ENCODE measurements at regions not wholly inside any gene's neighbourhood (a gene's known extent, or its start where the extent isn't known, plus 50 kb on each side); places are given as distances from the start of the nearest gene placed in this dataset.

GRCh38 chr7:46928719-46929118, 653.2 kb downstream of the TNS3 start:
- Histone ChIP-seq H3K9me3 (ENCODE audit: insufficient read depth, low read depth, low read length) (no peaks in the 10 kb centered on the region), H3K36me3 (ENCODE audit: insufficient read depth, low read length) (no peaks in the 10 kb centered on the region), H3K4me1 (ENCODE audit: insufficient read depth, low read length, poor library complexity, severe bottlenecking) (no peaks in the 10 kb centered on the region), H2AFZ (ENCODE audit: low read length) (no peak overlapping the region), H3K4me2 (ENCODE audit: low read depth, low read length, poor library complexity, severe bottlenecking) (no peak overlapping the region), H3K27me3 (ENCODE audit: insufficient read depth, low read length, poor library complexity, severe bottlenecking) (no peaks in the 10 kb centered on the region), H3K9ac (ENCODE audit: low read depth, low read length, poor library complexity, severe bottlenecking) (no peak overlapping the region), H3K9me2 (replicated peaks; ENCODE audit: low read depth, low read length) (no peaks in the 10 kb centered on the region), H3K79me2 (ENCODE audit: insufficient read depth, low read length) (no peaks in the 10 kb centered on the region), H4K20me1 (ENCODE audit: insufficient read depth, low read length, poor library complexity, severe bottlenecking) (no peaks in the 10 kb centered on the region), H3K4me3 (ENCODE audit: low read length, poor library complexity, severe bottlenecking) (no peak overlapping the region), H3F3A (ENCODE audit: low read depth) (no peaks in the 10 kb centered on the region)
- TF ChIP-seq CTCF (conservative IDR thresholded peaks at IDR 0.05; ENCODE audit: low read length) (no peak), EZH2phosphoT487 (IDR thresholded peaks at IDR 0.05; ENCODE audit: borderline replicate concordance) (no peak)

GRCh38 chr7:46927131-46927810, 654.6 kb downstream of the TNS3 start:
- Histone ChIP-seq H3K79me2 (ENCODE audit: insufficient read depth, low read length) (no peaks in the 10 kb centered on the region), H3K9me3 (ENCODE audit: insufficient read depth, low read depth, low read length) (no peaks in the 10 kb centered on the region), H3K4me2 (ENCODE audit: low read depth, low read length, poor library complexity, severe bottlenecking) (no peak overlapping the region), H4K20me1 (ENCODE audit: insufficient read depth, low read length, poor library complexity, severe bottlenecking) (no peaks in the 10 kb centered on the region), H3K4me3 (ENCODE audit: low read length, poor library complexity, severe bottlenecking) (no peak overlapping the region), H3F3A (ENCODE audit: low read depth) (no peaks in the 10 kb centered on the region), H3K4me1 (ENCODE audit: insufficient read depth, low read length, poor library complexity, severe bottlenecking) (no peaks in the 10 kb centered on the region), H2AFZ (ENCODE audit: low read length) (no peak overlapping the region), H3K9ac (ENCODE audit: low read depth, low read length, poor library complexity, severe bottlenecking) (no peak overlapping the region), H3K36me3 (ENCODE audit: insufficient read depth, low read length) (no peaks in the 10 kb centered on the region), H3K27me3 (ENCODE audit: insufficient read depth, low read length, poor library complexity, severe bottlenecking) (no peaks in the 10 kb centered on the region), H3K9me2 (replicated peaks; ENCODE audit: low read depth, low read length) (no peaks in the 10 kb centered on the region)
- no peak for TF ChIP-seq EZH2phosphoT487 (IDR thresholded peaks at IDR 0.05; ENCODE audit: borderline replicate concordance)
- TF ChIP-seq CTCF (conservative IDR thresholded peaks at IDR 0.05; ENCODE audit: low read length) = no peak

- Histone ChIP-seq H3K4me2 (ENCODE audit: low read depth, low read length, poor library complexity, severe bottlenecking) (no peak overlapping the region), H3K27me3 (ENCODE audit: insufficient read depth, low read length, poor library complexity, severe bottlenecking) (no peaks in the 10 kb centered on the region), H3K79me2 (ENCODE audit: insufficient read depth, low read length) (no peaks in the 10 kb centered on the region), H2AFZ (ENCODE audit: low read length) (no peak overlapping the region), H3K4me1 (ENCODE audit: insufficient read depth, low read length, poor library complexity, severe bottlenecking) (no peaks in the 10 kb centered on the region), H3F3A (ENCODE audit: low read depth) (no peaks in the 10 kb centered on the region), H4K20me1 (ENCODE audit: insufficient read depth, low read length, poor library complexity, severe bottlenecking) (no peaks in the 10 kb centered on the region), H3K9ac (ENCODE audit: low read depth, low read length, poor library complexity, severe bottlenecking) (no peak overlapping the region), H3K4me3 (ENCODE audit: low read length, poor library complexity, severe bottlenecking) (no peak overlapping the region), H3K36me3 (ENCODE audit: insufficient read depth, low read length) (no peaks in the 10 kb centered on the region), H3K9me3 (ENCODE audit: insufficient read depth, low read depth, low read length) (no peaks in the 10 kb centered on the region; the same call in 1 of the 2 replicates), H3K9me2 (replicated peaks; ENCODE audit: low read depth, low read length) (no peaks in the 10 kb centered on the region)
- TF ChIP-seq EZH2phosphoT487 (IDR thresholded peaks at IDR 0.05; ENCODE audit: borderline replicate concordance) = no peak
These were observed 665.3 kb downstream of the TNS3 start for GRCh38 chr7:46916581-46916980.

- TF ChIP-seq EZH2phosphoT487 (IDR thresholded peaks at IDR 0.05; ENCODE audit: borderline replicate concordance) (no peak), CTCF (conservative IDR thresholded peaks at IDR 0.05; ENCODE audit: low read length) (no peak)
- no peak overlapping the region for H2AFZ ChIP-seq (ENCODE audit: low read length)
- no peaks in the 10 kb centered on the region for H3K27me3 ChIP-seq (ENCODE audit: insufficient read depth, low read length, poor library complexity, severe bottlenecking)
- H3K9me3 ChIP-seq (ENCODE audit: insufficient read depth, low read depth, low read length) = no peaks in the 10 kb centered on the region; the same call in 1 of the 2 replicates
- no peak overlapping the region for H3K9ac ChIP-seq (ENCODE audit: low read depth, low read length, poor library complexity, severe bottlenecking)
- no peak overlapping the region for H3K4me3 ChIP-seq (ENCODE audit: low read length, poor library complexity, severe bottlenecking)
- no peak overlapping the region for H3K4me2 ChIP-seq (ENCODE audit: low read depth, low read length, poor library complexity, severe bottlenecking)
- no peaks in the 10 kb centered on the region for H4K20me1 ChIP-seq (ENCODE audit: insufficient read depth, low read length, poor library complexity, severe bottlenecking)
- H3K79me2 ChIP-seq (ENCODE audit: insufficient read depth, low read length) = no peaks in the 10 kb centered on the region
- H3F3A ChIP-seq (ENCODE audit: low read depth) = no peaks in the 10 kb centered on the region
- no peaks in the 10 kb centered on the region for H3K36me3 ChIP-seq (ENCODE audit: insufficient read depth, low read length)
- no peaks in the 10 kb centered on the region for H3K9me2 ChIP-seq (replicated peaks; ENCODE audit: low read depth, low read length)
- H3K4me1 ChIP-seq (ENCODE audit: insufficient read depth, low read length, poor library complexity, severe bottlenecking) = no peaks in the 10 kb centered on the region
These were observed 669.2 kb downstream of the TNS3 start for GRCh38 chr7:46912692-46913091.
